Calu3 (cell line): ENCODE measurements at regions not wholly inside any gene's neighbourhood (a gene's known extent, or its start where the extent isn't known, plus 50 kb on each side); places are given as distances from the start of the nearest gene placed in this dataset.

Experiments
- BruUV-seq: library from RNA; stranded (reverse); fragments of 400-500 nt; replicated peaks from 2 replicates; lab custom pipeline; 2021; lab: Mats Ljungman, UMichigan
- CTCF ChIA-PET: fragments of 300-600 bp; sonication (Branson Sonifier 250); formaldehyde crosslinking; loops from one replicate; lab custom pipeline; 2022; ENCODE audit warnings: antibody characterized with exemption; lab: Charles Lee
- DNase-seq: peaks from one replicate; pipeline ENCODE4 v3.0.0; 2022
- H3K27ac Mint-ChIP-seq: one replicate; pipeline ENCODE4 v1.8.0; 2022; ENCODE audit warnings: mixed read lengths; ENCODE audit not compliant: unreplicated experiment
- H3K27me3 Mint-ChIP-seq: one replicate; pipeline ENCODE4 v1.8.0; 2022; ENCODE audit warnings: mixed read lengths; ENCODE audit not compliant: unreplicated experiment
- H3K36me3 Mint-ChIP-seq: one replicate; pipeline ENCODE4 v1.8.0; 2022; ENCODE audit warnings: mild to moderate bottlenecking, moderate library complexity, mixed read lengths; ENCODE audit not compliant: insufficient read depth, unreplicated experiment
- H3K4me1 Mint-ChIP-seq: one replicate; pipeline ENCODE4 v1.8.0; 2022; ENCODE audit warnings: mild to moderate bottlenecking, low read depth, mixed read lengths; ENCODE audit not compliant: unreplicated experiment
- H3K4me3 Mint-ChIP-seq: one replicate; pipeline ENCODE4 v1.8.0; 2022; ENCODE audit warnings: mild to moderate bottlenecking, low read depth, moderate library complexity, mixed read lengths; ENCODE audit not compliant: unreplicated experiment
- H3K9me3 Mint-ChIP-seq: one replicate; pipeline ENCODE4 v1.8.0; 2022; ENCODE audit warnings: low read depth, mixed read lengths; ENCODE audit not compliant: unreplicated experiment
- CTCF ChIP-seq: fragments of 200-600 bp; IDR thresholded peaks from one replicate; pipeline ENCODE4 v1.8.0; 2022; ENCODE audit warnings: antibody characterized with exemption; ENCODE audit not compliant: unreplicated experiment
- intact Hi-C: fragments of 100-400 bp; cut with micrococcal nuclease; formaldehyde crosslinking; loops from one replicate; pipeline ENCODE4 v1.10.0; 2022; ENCODE audit not compliant: unreplicated experiment

DNA sequence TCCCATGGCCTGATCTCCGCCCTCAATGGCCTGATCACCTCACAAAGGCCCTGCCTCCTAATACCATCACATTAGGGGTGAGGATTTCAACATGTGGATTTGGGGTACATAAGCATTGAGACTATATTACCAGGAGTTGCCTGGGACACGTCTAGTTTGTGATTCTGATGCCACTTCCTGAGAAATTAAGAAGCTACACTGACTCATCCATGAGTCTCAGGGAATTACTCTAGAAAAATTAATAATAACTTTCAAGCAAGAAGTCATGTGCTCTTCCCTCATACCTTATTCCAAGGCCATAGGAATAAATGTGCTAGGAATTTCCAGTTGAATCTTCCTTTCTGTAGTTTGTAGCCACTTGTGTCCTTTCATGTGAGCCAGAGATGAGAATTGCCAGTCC, 519.3 kb upstream of the MKI67 start:
- Mint-ChIP-seq H3K36me3 (no peaks in the 10 kb centered on the region), H3K27me3 (no peaks in the 10 kb centered on the region), H3K4me1 (no peaks in the 10 kb centered on the region), H3K9me3 (peaks cover 8% of the 10 kb centered on the region), H3K4me3 (no peak overlapping the region), H3K27ac (no peak overlapping the region)
- no TSS peak for BruUV-seq
- no peak for DNase-seq
- no peak for TF ChIP-seq CTCF
- CTCF ChIA-PET = no interaction called here
- intact Hi-C loops = no loop called here

GRCh38 chr10:128646956-128647355, 520.7 kb upstream of the MKI67 start:
- no peak overlapping the region for H3K4me3 Mint-ChIP-seq
- peaks cover 8% of the 10 kb centered on the region for H3K9me3 Mint-ChIP-seq
- intact Hi-C loops = no loop called here
- no peaks in the 10 kb centered on the region for H3K36me3 Mint-ChIP-seq
- H3K27ac Mint-ChIP-seq = no peak overlapping the region
- no TSS peak for BruUV-seq
- H3K4me1 Mint-ChIP-seq = no peaks in the 10 kb centered on the region
- CTCF ChIA-PET = no interaction called here
- no peak for TF ChIP-seq CTCF
- no peaks in the 10 kb centered on the region for H3K27me3 Mint-ChIP-seq
- DNase-seq = no peak

GRCh38 chr10:128657548-128657947, 531.3 kb upstream of the MKI67 start:
- intact Hi-C loops = no loop called here
- peaks cover 6% of the 10 kb centered on the region for H3K9me3 Mint-ChIP-seq
- no peak overlapping the region for H3K4me3 Mint-ChIP-seq
- CTCF ChIA-PET = no interaction called here
- H3K27ac Mint-ChIP-seq = no peak overlapping the region
- no peak for TF ChIP-seq CTCF
- DNase-seq = no peak
- no peaks in the 10 kb centered on the region for H3K27me3 Mint-ChIP-seq
- no TSS peak for BruUV-seq
- H3K4me1 Mint-ChIP-seq = no peaks in the 10 kb centered on the region
- H3K36me3 Mint-ChIP-seq = no peaks in the 10 kb centered on the region

DNA sequence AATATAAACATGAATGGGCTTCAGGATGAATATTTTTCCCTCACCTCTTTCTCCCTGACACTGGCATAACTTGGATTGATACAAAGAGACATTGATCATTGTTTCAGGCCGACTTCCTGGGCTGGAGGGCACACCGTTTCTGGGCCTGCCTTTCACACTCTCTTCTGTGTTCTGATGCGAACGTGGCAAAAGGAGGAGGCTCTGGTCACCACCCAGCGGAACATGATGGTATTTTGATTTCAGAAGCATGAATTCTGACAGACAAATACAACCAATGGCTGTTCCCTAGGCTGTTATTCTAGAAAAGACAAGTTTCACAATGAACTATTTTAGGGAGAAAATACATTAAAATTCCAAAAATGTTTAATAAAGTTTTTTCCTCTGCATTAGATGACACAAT, 534.5 kb upstream of the MKI67 start:
- no peak for TF ChIP-seq CTCF
- Mint-ChIP-seq H3K27ac (no peak overlapping the region), H3K4me1 (no peaks in the 10 kb centered on the region), H3K27me3 (no peaks in the 10 kb centered on the region), H3K9me3 (peaks cover 9% of the 10 kb centered on the region), H3K36me3 (no peaks in the 10 kb centered on the region), H3K4me3 (no peak overlapping the region)
- CTCF ChIA-PET = no interaction called here
- BruUV-seq = no TSS peak
- intact Hi-C loops = no loop called here
- DNase-seq = no peak
